ENCODE measurements at regions not wholly inside any gene's neighbourhood (a gene's known extent, or its start where the extent isn't known, plus 50 kb on each side); places are given as distances from the start of the nearest gene placed in this dataset.
"Not testable (repeated sequence)": the region's sequence is repeated elsewhere in the genome, so short reads cannot be mapped to it uniquely, and the experiment has no call there.

- DNase-seq, result no peak
These were observed 149.0 kb upstream of the GOT2 start for GRCh38 chr16:58883131-58883530.

- no peak for DNase-seq
These were observed 148.2 kb upstream of the GOT2 start for GRCh38 chr16:58882292-58882691.

- DNase-seq, result not testable (repeated sequence)
These were observed 144.5 kb upstream of the GOT2 start for GRCh38 chr16:58878641-58879040.

GRCh38 chr16:58866935-58867334 lies 132.8 kb upstream of the GOT2 start:
- DNase-seq, result no peak

DNA sequence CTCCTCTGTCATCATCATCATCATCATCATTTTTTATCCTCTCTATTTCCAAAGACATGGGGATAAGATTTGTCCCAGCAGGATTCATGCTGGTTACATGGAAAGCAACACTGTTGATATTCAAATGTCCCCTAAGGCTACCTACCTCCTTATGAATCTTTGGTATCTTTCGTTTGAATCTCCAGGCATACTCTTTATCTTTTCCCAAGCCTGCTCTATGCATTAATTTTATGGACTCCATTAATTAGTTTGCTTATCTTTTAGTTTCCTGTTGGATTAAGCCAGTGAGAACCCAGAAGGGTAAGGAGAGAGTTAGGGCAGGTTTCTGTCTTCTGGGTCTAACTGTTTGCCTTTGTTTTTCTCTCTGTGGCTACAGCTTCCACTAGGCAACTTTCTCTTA lies 129.6 kb upstream of the GOT2 start:
- no peak for DNase-seq

DNA sequence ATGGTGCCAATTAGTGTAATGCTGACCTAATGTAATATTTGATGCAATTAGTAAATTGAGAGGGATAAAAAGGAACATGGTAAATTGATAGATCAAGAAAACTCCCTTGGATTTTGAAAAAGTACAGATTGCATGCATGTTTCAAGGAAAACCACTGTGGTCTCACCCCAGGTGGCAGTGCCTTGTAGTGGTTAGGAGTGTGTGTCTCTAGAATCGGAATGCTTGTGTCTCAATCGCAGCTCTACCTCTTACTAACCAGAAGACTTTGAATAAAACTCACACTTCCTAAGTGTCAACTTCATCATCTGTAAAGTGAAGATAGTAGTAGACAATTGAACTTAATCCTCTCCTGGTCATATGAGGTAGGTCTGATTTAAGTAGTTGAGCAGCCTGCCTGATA lies 128.9 kb upstream of the GOT2 start:
- no peak for DNase-seq

- no peak for DNase-seq
These were observed 128.4 kb upstream of the GOT2 start for GRCh38 chr16:58862334-58863021.

DNA sequence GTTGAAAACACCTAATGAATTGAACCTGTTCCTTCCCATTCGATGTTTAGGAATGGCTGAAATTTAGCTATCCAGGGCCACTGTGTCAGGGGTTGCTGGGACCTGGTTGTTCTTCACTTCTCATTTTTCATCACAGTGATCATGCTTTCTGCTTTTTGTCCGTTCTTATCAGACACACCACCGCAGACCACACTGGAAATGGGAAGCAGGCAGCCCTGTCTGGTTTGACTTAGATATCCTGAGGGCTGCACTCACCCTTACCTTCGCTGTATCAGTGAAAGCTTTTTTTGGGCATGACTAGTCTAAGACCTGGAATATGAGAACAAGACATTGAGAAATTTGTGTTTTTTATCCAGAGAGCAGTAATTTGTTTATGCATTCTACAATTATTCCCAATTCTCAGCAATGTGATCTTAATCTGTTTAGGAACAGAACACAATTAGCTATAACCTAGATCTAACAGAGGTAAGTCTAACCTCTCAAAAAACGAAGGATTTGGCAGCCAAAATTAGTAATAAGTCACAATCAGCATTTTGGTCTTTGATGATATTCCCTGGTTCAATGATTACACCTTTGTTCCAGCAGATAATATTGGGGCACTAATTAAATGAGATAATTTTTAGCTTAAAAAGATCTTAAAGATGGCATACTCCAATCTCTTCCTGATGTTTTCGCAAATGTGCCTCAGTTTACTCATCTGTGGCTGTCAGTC lies 126.0 kb upstream of the GOT2 start:
- DNase-seq, result no peak

- not testable (repeated sequence) for DNase-seq
These were observed 124.5 kb upstream of the GOT2 start for GRCh38 chr16:58858577-58858976.

- no peak for DNase-seq
These were observed 121.3 kb upstream of the GOT2 start for GRCh38 chr16:58855291-58855863.

DNA sequence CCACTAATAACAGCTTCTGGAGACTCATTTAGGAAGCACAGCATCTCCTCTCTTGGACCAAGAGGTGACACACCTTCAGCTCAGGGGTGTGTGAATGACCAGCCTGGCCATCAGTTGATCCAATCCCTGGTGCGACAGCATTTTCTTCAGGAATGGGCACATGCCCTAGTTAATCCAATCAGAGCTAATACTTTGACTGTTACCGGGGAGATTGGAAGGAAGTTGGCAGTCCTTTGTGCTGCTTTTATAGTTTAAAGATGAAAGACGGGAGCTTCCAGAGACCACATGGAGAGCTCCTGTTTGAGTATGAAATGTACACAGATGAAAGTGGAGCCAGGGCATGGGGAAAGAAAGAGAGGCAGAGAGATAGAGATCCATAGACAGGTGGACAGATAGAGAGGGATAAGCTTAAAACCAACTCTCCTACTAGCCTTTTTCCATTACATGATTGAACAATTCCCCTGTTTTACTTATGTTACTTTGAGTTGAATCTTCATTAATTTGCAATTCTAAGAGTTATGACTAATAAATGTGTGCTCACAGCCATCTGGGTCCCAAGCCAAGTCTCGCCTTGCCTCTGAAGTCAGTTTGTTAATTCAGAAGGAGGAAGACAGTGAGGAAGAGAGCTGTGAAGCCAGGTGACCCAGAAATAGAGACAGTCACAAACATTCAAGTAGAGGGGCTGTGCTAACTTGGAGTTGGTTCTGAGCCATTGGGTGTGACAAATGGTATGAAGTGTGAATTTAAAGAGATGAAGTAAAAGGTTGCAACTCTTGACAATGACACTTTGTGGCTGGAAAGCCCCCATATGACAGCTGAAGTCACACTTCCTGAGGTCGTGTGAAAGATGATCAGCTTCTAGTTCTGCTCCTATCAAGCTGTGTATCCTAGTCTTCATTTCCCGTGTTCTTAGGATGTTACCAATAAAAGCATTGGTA lies 120.0 kb upstream of the GOT2 start:
- DNase-seq, result no peak

- DNase-seq, result no peak
These were observed 116.5 kb upstream of the GOT2 start for GRCh38 chr16:58850678-58851020.

DNA sequence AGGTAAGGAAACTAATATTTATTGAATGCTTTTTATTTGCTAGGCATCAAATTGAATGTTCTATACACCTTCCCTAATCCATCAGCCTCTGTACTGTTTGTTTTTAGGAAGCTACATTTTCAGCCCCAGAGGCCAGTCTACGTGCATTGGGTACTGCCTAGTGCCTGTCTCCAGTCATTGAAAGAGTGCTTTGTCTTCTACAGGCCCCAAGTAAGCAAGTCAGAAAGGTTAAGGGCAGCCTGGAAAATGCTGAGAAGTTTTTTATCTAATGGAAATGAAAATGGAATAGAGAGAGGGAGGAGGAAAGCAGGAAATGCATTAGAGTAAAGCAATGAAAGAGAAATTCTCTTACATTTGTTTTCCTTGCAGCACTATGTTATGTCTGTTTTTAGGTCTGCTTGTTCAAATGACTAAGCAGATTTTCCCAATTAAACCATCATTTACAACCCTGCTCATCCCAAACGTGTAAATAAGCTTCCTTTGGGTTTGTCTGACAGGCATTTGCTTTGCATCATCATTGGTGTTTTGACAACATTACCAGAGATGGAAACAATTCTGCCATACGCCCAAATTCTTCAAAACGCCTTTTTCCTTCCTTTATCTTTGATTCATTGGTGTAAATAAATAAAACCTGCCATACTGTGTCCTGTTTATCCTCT lies 116.0 kb upstream of the GOT2 start:
- DNase-seq, result no peak

GRCh38 chr16:58848662-58849002 lies 114.5 kb upstream of the GOT2 start:
- DNase-seq, result no peak

- DNase-seq, result no peak
These were observed 114.0 kb upstream of the GOT2 start for GRCh38 chr16:58847902-58848661.

- not testable (repeated sequence) for DNase-seq
These were observed 112.1 kb upstream of the GOT2 start for GRCh38 chr16:58846226-58846625.

DNA sequence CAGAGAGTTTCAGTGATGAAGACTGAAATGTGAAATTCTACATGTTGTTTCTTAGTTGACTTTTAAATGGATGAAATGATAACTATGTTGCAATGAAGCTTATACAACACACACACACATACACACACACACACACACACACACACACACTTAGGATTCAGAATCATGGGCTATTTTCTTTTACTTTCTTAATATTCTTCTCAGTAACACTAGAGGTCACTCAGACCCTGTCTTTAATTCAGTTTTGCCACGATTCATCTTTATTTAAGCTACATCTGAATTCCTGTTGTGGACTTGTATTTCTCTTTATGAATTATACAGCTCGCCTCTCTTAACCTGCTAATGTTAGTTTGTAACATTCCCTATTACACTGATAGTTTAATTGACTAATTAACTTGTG lies 109.6 kb upstream of the GOT2 start:
- DNase-seq, result no peak

DNA sequence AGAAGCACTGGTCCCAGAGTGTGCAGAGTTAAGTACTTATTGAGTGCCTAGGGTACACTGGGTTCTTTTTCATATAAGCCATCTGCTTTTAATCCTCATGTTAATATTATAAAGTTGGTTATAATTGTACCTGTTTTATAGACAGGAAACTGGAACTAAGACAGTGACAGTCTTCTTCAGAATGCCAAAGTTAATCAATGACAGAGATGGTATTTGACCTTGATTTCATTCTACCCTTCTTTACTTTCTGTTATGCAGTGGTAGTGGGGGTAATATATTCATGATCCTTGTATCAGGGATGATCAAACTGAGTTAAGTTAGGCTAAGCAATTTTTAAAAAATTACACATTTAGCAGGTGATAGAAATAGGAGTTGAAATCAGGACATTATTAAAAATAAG lies 108.6 kb upstream of the GOT2 start:
- no peak for DNase-seq

DNA sequence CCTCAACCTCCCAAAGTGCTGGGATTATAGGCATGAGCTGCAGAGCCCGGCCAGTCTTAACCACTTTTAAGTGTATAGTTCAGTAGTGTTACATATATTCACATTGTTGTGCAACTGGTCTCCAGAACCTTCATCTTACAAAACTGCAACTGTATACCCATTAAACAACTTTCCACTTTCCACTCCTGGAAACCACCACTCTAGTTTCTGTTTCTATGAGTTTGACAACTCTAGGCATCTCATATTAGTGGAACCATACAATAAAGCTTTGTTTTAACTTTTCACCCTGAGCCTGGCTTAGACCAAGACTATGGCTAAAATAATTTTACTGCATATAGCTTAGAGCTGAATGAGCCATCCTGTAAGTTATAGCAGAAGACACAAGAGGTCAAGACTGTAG lies 108.0 kb upstream of the GOT2 start:
- no peak for DNase-seq

- no peak for DNase-seq
These were observed 103.8 kb upstream of the GOT2 start for GRCh38 chr16:58837950-58838349.

GRCh38 chr16:58836427-58836826 lies 102.3 kb upstream of the GOT2 start:
- no peak for DNase-seq

GRCh38 chr16:58832386-58832895 lies 98.3 kb upstream of the GOT2 start:
- no peak for DNase-seq

All from T-helper 9 cell (primary cell).